ENCODE measurements at regions not wholly inside any gene's neighbourhood (a gene's known extent, or its start where the extent isn't known, plus 50 kb on each side); places are given as distances from the start of the nearest gene placed in this dataset.

DNA sequence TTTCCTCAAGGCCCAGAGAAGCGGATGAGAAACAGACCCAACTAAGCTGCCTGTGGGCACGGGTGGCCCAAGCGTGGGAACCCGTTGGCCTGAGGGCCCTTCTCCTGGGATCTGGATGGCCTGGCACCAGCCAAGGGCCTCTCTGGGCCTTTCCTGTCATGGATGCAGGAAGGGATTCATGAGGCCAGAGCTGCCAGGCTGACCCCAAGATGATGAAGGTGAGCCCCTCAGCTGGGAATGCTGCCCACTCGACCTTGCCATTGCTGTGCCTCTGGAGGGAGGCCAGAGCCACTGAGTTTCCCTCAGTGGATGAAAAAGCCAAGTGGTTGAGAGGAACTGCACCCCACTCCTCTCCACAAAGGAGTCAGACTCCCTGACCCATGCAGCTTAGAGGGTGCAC, 171.2 kb downstream of the VEGFA start:
- TF ChIP-seq CTCF (IDR thresholded peaks at IDR 0.05) (no peak), POLR2A (IDR thresholded peaks at IDR 0.05) (no peak)
